ENCODE measurements at regions not wholly inside any gene's neighbourhood (a gene's known extent, or its start where the extent isn't known, plus 50 kb on each side); places are given as distances from the start of the nearest gene placed in this dataset.

- Histone ChIP-seq H3K9me3 (replicated peaks; ENCODE audit: insufficient read depth, low read length) (no peaks in the 10 kb centered on the region), H2AFZ (ENCODE audit: low read length) (no peak overlapping the region), H3K27me3 (replicated peaks; ENCODE audit: insufficient read depth, low read length) (no peaks in the 10 kb centered on the region), H3K36me3 (replicated peaks; ENCODE audit: insufficient read depth, low read length) (no peaks in the 10 kb centered on the region), H3K4me1 (ENCODE audit: low read length) (0 out of 2 replicates have a peak, but pooled peaks cover under 1% of the 10 kb centered on the region), H4K20me1 (ENCODE audit: insufficient read depth, low read length) (no peaks in the 10 kb centered on the region), H3K9ac (ENCODE audit: low read length) (no peak overlapping the region), H3F3A (ENCODE audit: insufficient read depth, low read length) (no peaks in the 10 kb centered on the region), H3K4me2 (ENCODE audit: low read depth, low read length) (no peak overlapping the region), H3K9me2 (replicated peaks; ENCODE audit: insufficient read depth, low read length) (no peaks in the 10 kb centered on the region), H3K79me2 (ENCODE audit: low read length) (no peaks in the 10 kb centered on the region), H3K27ac (ENCODE audit: low read length) (no peak overlapping the region), H3K4me3 (ENCODE audit: low read length) (no peak overlapping the region)
- no peak for TF ChIP-seq EZH2 (optimal IDR thresholded peaks at IDR 0.05; ENCODE audit: low read depth, low read length)
- TF ChIP-seq, protein P1, sequence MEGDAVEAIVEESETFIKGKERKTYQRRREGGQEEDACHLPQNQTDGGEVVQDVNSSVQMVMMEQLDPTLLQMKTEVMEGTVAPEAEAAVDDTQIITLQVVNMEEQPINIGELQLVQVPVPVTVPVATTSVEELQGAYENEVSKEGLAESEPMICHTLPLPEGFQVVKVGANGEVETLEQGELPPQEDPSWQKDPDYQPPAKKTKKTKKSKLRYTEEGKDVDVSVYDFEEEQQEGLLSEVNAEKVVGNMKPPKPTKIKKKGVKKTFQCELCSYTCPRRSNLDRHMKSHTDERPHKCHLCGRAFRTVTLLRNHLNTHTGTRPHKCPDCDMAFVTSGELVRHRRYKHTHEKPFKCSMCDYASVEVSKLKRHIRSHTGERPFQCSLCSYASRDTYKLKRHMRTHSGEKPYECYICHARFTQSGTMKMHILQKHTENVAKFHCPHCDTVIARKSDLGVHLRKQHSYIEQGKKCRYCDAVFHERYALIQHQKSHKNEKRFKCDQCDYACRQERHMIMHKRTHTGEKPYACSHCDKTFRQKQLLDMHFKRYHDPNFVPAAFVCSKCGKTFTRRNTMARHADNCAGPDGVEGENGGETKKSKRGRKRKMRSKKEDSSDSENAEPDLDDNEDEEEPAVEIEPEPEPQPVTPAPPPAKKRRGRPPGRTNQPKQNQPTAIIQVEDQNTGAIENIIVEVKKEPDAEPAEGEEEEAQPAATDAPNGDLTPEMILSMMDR (IDR thresholded peaks at IDR 0.05; ENCODE audit: low read length) = no peak
- no peak for TF ChIP-seq EZH2phosphoT487 (IDR thresholded peaks at IDR 0.05; ENCODE audit: low read length)
- DNase-seq = no peak
Measured at GRCh38 chr1:221832151-221832550, 90.3 kb upstream of the DUSP10 start.

- H3K4me3 ChIP-seq (ENCODE audit: low read length) = no peak overlapping the region
- TF ChIP-seq EZH2phosphoT487 (IDR thresholded peaks at IDR 0.05; ENCODE audit: low read length) (no peak), EZH2 (optimal IDR thresholded peaks at IDR 0.05; ENCODE audit: low read depth, low read length) (no peak)
- TF ChIP-seq, protein P1 (IDR thresholded peaks at IDR 0.05; ENCODE audit: low read length) = no peak
- H3K4me2 ChIP-seq (ENCODE audit: low read depth, low read length) = no peak overlapping the region
- H3K27ac ChIP-seq (ENCODE audit: low read length) = no peak overlapping the region
- no peak for DNase-seq
- H3K9me2 ChIP-seq (replicated peaks; ENCODE audit: insufficient read depth, low read length) = no peaks in the 10 kb centered on the region
- peaks cover 6% of the 10 kb centered on the region for H3K4me1 ChIP-seq (ENCODE audit: low read length)
- no peaks in the 10 kb centered on the region for H3F3A ChIP-seq (ENCODE audit: insufficient read depth, low read length)
- H3K9ac ChIP-seq (ENCODE audit: low read length) = no peak overlapping the region
- no peaks in the 10 kb centered on the region for H3K9me3 ChIP-seq (replicated peaks; ENCODE audit: insufficient read depth, low read length)
- H2AFZ ChIP-seq (ENCODE audit: low read length) = no peak overlapping the region
- H3K36me3 ChIP-seq (replicated peaks; ENCODE audit: insufficient read depth, low read length) = no peaks in the 10 kb centered on the region
- no peaks in the 10 kb centered on the region for H4K20me1 ChIP-seq (ENCODE audit: insufficient read depth, low read length)
- H3K79me2 ChIP-seq (ENCODE audit: low read length) = no peaks in the 10 kb centered on the region
- H3K27me3 ChIP-seq (replicated peaks; ENCODE audit: insufficient read depth, low read length) = no peaks in the 10 kb centered on the region
Measured at GRCh38 chr1:221829327-221830015, 87.6 kb upstream of the DUSP10 start.

DNA sequence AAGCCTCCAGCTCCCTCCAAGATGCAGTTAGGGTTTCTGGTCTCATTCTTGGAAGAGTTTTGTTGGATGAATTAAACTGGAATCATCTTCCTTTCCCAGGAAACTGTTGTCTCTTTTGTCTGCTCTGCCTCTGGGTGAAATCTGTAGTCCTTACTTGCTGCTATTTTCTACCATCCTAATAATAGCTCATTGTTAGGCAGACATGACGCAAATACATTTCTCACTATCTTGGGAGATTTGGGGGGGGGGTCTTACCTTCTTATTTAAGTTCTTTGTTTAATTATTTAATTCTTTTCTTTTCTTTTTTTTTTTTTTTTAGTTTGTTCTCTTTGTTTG, 85.4 kb upstream of the DUSP10 start:
- H3K4me1 ChIP-seq (ENCODE audit: low read length) = peaks cover 6% of the 10 kb centered on the region
- H3K4me2 ChIP-seq (ENCODE audit: low read depth, low read length) = no peak overlapping the region
- DNase-seq = no peak
- no peaks in the 10 kb centered on the region for H3K9me2 ChIP-seq (replicated peaks; ENCODE audit: insufficient read depth, low read length)
- H3K9ac ChIP-seq (ENCODE audit: low read length) = no peak overlapping the region
- no peaks in the 10 kb centered on the region for H3F3A ChIP-seq (ENCODE audit: insufficient read depth, low read length)
- H3K36me3 ChIP-seq (replicated peaks; ENCODE audit: insufficient read depth, low read length) = no peaks in the 10 kb centered on the region
- no peak overlapping the region for H3K27ac ChIP-seq (ENCODE audit: low read length)
- no peaks in the 10 kb centered on the region for H3K27me3 ChIP-seq (replicated peaks; ENCODE audit: insufficient read depth, low read length)
- H3K9me3 ChIP-seq (replicated peaks; ENCODE audit: insufficient read depth, low read length) = no peaks in the 10 kb centered on the region
- no peaks in the 10 kb centered on the region for H4K20me1 ChIP-seq (ENCODE audit: insufficient read depth, low read length)
- H3K79me2 ChIP-seq (ENCODE audit: low read length) = no peaks in the 10 kb centered on the region
- 0 out of 2 replicates have a peak overlapping the region, but pooled peaks have one; percentile 3 for H2AFZ ChIP-seq (ENCODE audit: low read length)
- no peak for TF ChIP-seq EZH2 (optimal IDR thresholded peaks at IDR 0.05; ENCODE audit: low read depth, low read length)
- TF ChIP-seq, protein P1 (IDR thresholded peaks at IDR 0.05; ENCODE audit: low read length) = no peak
- no peak for TF ChIP-seq EZH2phosphoT487 (IDR thresholded peaks at IDR 0.05; ENCODE audit: low read length)
- H3K4me3 ChIP-seq (ENCODE audit: low read length) = no peak overlapping the region
